ENCODE measurements at regions not wholly inside any gene's neighbourhood (a gene's known extent, or its start where the extent isn't known, plus 50 kb on each side); places are given as distances from the start of the nearest gene placed in this dataset.

DNA sequence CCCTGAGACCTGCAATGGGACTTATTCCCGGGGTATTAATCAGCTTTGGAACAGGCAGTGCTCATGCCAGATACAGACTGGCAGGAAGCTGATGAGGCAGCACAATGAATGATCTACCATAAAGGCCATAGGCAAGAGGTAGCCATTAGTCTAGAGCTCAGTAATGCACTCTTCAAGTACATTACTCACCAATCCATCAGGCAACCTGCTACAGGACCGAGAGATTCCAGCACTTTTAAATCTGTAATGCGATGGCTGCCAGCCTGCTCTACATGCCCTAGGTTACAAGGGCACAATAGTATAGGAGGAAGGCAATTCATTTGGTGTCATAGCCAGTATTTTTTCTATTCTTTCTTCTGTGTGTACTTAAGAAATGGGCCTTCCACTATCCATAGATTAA is 217.8 kb upstream of the PMFBP1 start:
- TF ChIP-seq, protein P1, sequence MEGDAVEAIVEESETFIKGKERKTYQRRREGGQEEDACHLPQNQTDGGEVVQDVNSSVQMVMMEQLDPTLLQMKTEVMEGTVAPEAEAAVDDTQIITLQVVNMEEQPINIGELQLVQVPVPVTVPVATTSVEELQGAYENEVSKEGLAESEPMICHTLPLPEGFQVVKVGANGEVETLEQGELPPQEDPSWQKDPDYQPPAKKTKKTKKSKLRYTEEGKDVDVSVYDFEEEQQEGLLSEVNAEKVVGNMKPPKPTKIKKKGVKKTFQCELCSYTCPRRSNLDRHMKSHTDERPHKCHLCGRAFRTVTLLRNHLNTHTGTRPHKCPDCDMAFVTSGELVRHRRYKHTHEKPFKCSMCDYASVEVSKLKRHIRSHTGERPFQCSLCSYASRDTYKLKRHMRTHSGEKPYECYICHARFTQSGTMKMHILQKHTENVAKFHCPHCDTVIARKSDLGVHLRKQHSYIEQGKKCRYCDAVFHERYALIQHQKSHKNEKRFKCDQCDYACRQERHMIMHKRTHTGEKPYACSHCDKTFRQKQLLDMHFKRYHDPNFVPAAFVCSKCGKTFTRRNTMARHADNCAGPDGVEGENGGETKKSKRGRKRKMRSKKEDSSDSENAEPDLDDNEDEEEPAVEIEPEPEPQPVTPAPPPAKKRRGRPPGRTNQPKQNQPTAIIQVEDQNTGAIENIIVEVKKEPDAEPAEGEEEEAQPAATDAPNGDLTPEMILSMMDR (IDR thresholded peaks at IDR 0.05; ENCODE audit: insufficient read depth, low read length, poor library complexity, severe bottlenecking) = no peak
- TF ChIP-seq EZH2phosphoT487 (conservative IDR thresholded peaks at IDR 0.05; ENCODE audit: low read length) = no peak
